ENCODE measurements at regions not wholly inside any gene's neighbourhood (a gene's known extent, or its start where the extent isn't known, plus 50 kb on each side); places are given as distances from the start of the nearest gene placed in this dataset.

DNA sequence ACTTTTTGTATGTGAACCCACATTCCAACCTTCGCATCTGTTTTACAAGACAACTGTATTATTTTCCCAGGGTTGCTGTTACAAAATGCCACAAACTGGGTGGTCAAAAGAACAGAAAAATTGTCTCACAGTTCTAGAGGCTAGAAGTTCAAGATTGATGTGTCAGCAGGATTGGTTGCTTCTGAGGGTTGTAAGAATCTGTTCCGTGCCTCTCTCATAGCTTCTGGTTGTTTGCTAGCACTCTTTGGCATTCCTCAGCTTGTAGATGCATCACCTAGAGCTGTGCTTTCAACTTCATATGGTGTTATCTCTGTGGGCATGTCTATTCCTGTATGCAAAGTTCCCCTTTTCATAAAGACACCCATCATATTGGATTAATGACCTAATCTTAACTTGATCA lies 1067.2 kb downstream of the EPHA7 start:
- TF ChIP-seq CTCF (IDR thresholded peaks at IDR 0.05; ENCODE audit: insufficient read depth, low read length) = no peak
- TF ChIP-seq GABPA (IDR thresholded peaks at IDR 0.05; ENCODE audit: low read depth) = no peak
- TF ChIP-seq REST (IDR thresholded peaks at IDR 0.05; ENCODE audit: insufficient replicate concordance, low read depth) = no peak
